ENCODE measurements at regions not wholly inside any gene's neighbourhood (a gene's known extent, or its start where the extent isn't known, plus 50 kb on each side); places are given as distances from the start of the nearest gene placed in this dataset.

GRCh38 chr2:34368304-34368703 is 769.2 kb upstream of the FAM98A start:
- TF ChIP-seq CTCF (IDR thresholded peaks at IDR 0.05; ENCODE audit: low read depth, low read length) (no peak), MAX (IDR thresholded peaks at IDR 0.05; ENCODE audit: low read depth, low read length) (no peak), POLR2A (IDR thresholded peaks at IDR 0.05; ENCODE audit: extremely low read depth, insufficient read length) (no peak), MYC (IDR thresholded peaks at IDR 0.05; ENCODE audit: low read depth, low read length) (no peak)
